HepG2 (cell line): ENCODE measurements at regions not wholly inside any gene's neighbourhood (a gene's known extent, or its start where the extent isn't known, plus 50 kb on each side); places are given as distances from the start of the nearest gene placed in this dataset.
"Not testable (repeated sequence)": the region's sequence is repeated elsewhere in the genome, so short reads cannot be mapped to it uniquely, and the experiment has no call there.

Experiments used
- CTCF ChIP-seq: sonication (generic); formaldehyde crosslinking; IDR thresholded peaks from 2 replicates; pipeline ENCODE4 v1.5.0; 2020; ENCODE audit warnings: mild to moderate bottlenecking, missing genetic modification reagents, moderate library complexity
- GABPB1 ChIP-seq: IDR thresholded peaks from 2 replicates; pipeline ENCODE4 v1.6.1; 2016; ENCODE audit warnings: mild to moderate bottlenecking, missing genetic modification reagents, moderate library complexity, missing compliant biosample characterization
- HMG20B ChIP-seq: conservative IDR thresholded peaks from 2 replicates; pipeline ENCODE4 v1.6.1; 2016; ENCODE audit warnings: missing genetic modification reagents, missing compliant biosample characterization
- IRF1 ChIP-seq: sonication (generic); formaldehyde crosslinking; IDR thresholded peaks from 2 replicates; pipeline ENCODE4 v1.4.0; 2020; ENCODE audit warnings: low read depth, mild to moderate bottlenecking, missing genetic modification reagents
- KDM1A ChIP-seq: IDR thresholded peaks from 2 replicates; pipeline ENCODE4 v1.6.1; 2016; ENCODE audit warnings: missing compliant biosample characterization
- RAD51 ChIP-seq: fragments of 450-650 bp; IDR thresholded peaks from 2 replicates; pipeline ENCODE4 v1.6.1; 2016; ENCODE audit warnings: borderline replicate concordance
- RBM39 ChIP-seq: fragments of 200-400 bp; formaldehyde crosslinking; IDR thresholded peaks from one replicate; pipeline ENCODE4 v1.6.1; 2018; ENCODE audit warnings: antibody characterized with exemption, mild to moderate bottlenecking, low read depth, low read length; ENCODE audit not compliant: poor library complexity, severe bottlenecking
- TBX2 ChIP-seq: sonication (generic); formaldehyde crosslinking; IDR thresholded peaks from 2 replicates; pipeline ENCODE4 v1.5.0; 2020; ENCODE audit warnings: missing genetic modification reagents, mild to moderate bottlenecking, borderline replicate concordance
- TCF7L2 ChIP-seq: IDR thresholded peaks from 2 replicates; pipeline ENCODE4 v1.6.1; 2011; ENCODE audit warnings: mild to moderate bottlenecking, low read depth, low read length, moderate library complexity
- ZFP36 ChIP-seq: fragments of 150-350 bp; IDR thresholded peaks from 2 replicates; pipeline ENCODE4 v1.6.1; 2018; ENCODE audit warnings: borderline replicate concordance, low read length, low read depth; ENCODE audit not compliant: partially characterized antibody
- ZNF143 ChIP-seq: sonication (generic); formaldehyde crosslinking; IDR thresholded peaks from 2 replicates; pipeline ENCODE4 v1.4.0; 2020; ENCODE audit warnings: missing genetic modification reagents
- ZNF407 ChIP-seq: sonication (generic); formaldehyde crosslinking; IDR thresholded peaks from one replicate; pipeline ENCODE4 v1.5.1; 2020; ENCODE audit warnings: mild to moderate bottlenecking, missing genetic modification reagents; ENCODE audit errors: not compliant biosample characterization
- ZZZ3 ChIP-seq: sonication (generic); formaldehyde crosslinking; IDR thresholded peaks from 2 replicates; pipeline ENCODE4 v1.4.0; 2020; ENCODE audit warnings: missing genetic modification reagents, mild to moderate bottlenecking, borderline replicate concordance

GRCh38 chr7:35918217-35918616, 117.4 kb downstream of the SEPTIN7 start:
- TF ChIP-seq ZFP36; HMG20B; GABPB1; TBX2 (CRISPR knock-in tag); TCF7L2; CTCF (CRISPR knock-in tag); KDM1A (CRISPR knock-in tag); IRF1 (CRISPR knock-in tag); ZZZ3; ZNF407 (CRISPR knock-in tag); ZNF143 (CRISPR knock-in tag); RAD51; RBM39: not testable (repeated sequence)
